HG03064 (cell line): ENCODE measurements at regions not wholly inside any gene's neighbourhood (a gene's known extent, or its start where the extent isn't known, plus 50 kb on each side); places are given as distances from the start of the nearest gene placed in this dataset.
"Not testable (repeated sequence)": the region's sequence is repeated elsewhere in the genome, so short reads cannot be mapped to it uniquely, and the experiment has no call there.

Source experiments
- ATAC-seq: cut with Tn5 transposase; IDR thresholded peaks from one replicate; pipeline ENCODE4 v1.9.1; 2021; ENCODE audit warnings: low read depth; ENCODE audit not compliant: unreplicated experiment

- no peak for ATAC-seq
These were observed 50.0 kb upstream of the ACYP2 start for GRCh38 chr2:54065411-54065810.

- ATAC-seq: no peak
These were observed 51.4 kb upstream of the ACYP2 start for GRCh38 chr2:54063967-54064535.

- no peak for ATAC-seq
These were observed 53.0 kb upstream of the ACYP2 start for GRCh38 chr2:54062401-54062800.

- ATAC-seq: no peak
These were observed 54.1 kb upstream of the ACYP2 start for GRCh38 chr2:54061272-54061671.

- ATAC-seq: no peak
These were observed 55.4 kb upstream of the ACYP2 start for GRCh38 chr2:54059986-54060385.

GRCh38 chr2:54059504-54059903 is 55.9 kb upstream of the ACYP2 start:
- ATAC-seq: no peak

- ATAC-seq: no peak
These were observed 57.0 kb upstream of the ACYP2 start for GRCh38 chr2:54058449-54058848.

- no peak for ATAC-seq
These were observed 60.6 kb upstream of the ACYP2 start for GRCh38 chr2:54054774-54055173.

- ATAC-seq: peak; percentile 65
These were observed 61.1 kb upstream of the ACYP2 start for GRCh38 chr2:54054271-54054670.

- ATAC-seq: peak; percentile 51
These were observed 61.6 kb upstream of the ACYP2 start for GRCh38 chr2:54053830-54054229.

GRCh38 chr2:54052825-54053718 is 62.3 kb upstream of the ACYP2 start:
- ATAC-seq: peak; percentile 22

GRCh38 chr2:54050445-54050844 is 65.0 kb upstream of the ACYP2 start:
- no peak for ATAC-seq

GRCh38 chr2:54049365-54049764 is 66.0 kb upstream of the ACYP2 start:
- no peak for ATAC-seq

GRCh38 chr2:54048896-54049295 is 66.5 kb upstream of the ACYP2 start:
- ATAC-seq: not testable (repeated sequence)

- ATAC-seq: no peak
These were observed 67.2 kb upstream of the ACYP2 start for GRCh38 chr2:54048117-54048785.

- ATAC-seq: no peak
These were observed 67.8 kb upstream of the ACYP2 start for GRCh38 chr2:54047658-54048057.

- ATAC-seq: no peak
These were observed 68.3 kb upstream of the ACYP2 start for GRCh38 chr2:54047091-54047490.

GRCh38 chr2:54042897-54043620 is 72.3 kb upstream of the PSME4 start:
- ATAC-seq: no peak

GRCh38 chr2:54042341-54042740 is 71.5 kb upstream of the PSME4 start:
- no peak for ATAC-seq

GRCh38 chr2:54041135-54041534 is 70.3 kb upstream of the PSME4 start:
- ATAC-seq: no peak

- ATAC-seq: no peak
These were observed 69.9 kb upstream of the PSME4 start for GRCh38 chr2:54040685-54041084.
